OCI-LY7 (cell line): ENCODE measurements at regions not wholly inside any gene's neighbourhood (a gene's known extent, or its start where the extent isn't known, plus 50 kb on each side); places are given as distances from the start of the nearest gene placed in this dataset.

Experiments used
- BruUV-seq: library from RNA; stranded (reverse); fragments of 400-500 nt; replicated peaks from 2 replicates; lab custom pipeline; 2021; lab: Mats Ljungman, UMichigan
- CTCF ChIA-PET: fragments of 300-600 bp; sonication (Branson Sonifier 250); formaldehyde crosslinking; loops from one replicate; lab custom pipeline; 2022; ENCODE audit warnings: antibody characterized with exemption; ENCODE audit not compliant: unreplicated experiment; lab: Charles Lee
- POLR2A ChIA-PET: fragments of 300-600 bp; sonication (Branson Sonifier 250); formaldehyde crosslinking; loops from one replicate; lab custom pipeline; 2022; ENCODE audit warnings: antibody characterized with exemption; lab: Charles Lee
- DNase-seq: peaks from one replicate; pipeline ENCODE4 v3.0.0-alpha.2; 2015; ENCODE audit warnings: low spot score
- H2AFZ ChIP-seq: fragments of 200-600 bp; sonication (generic), shearing (Covaris generic); 2 replicates; pipeline ENCODE4 v1.6.1; 2014; ENCODE audit warnings: mild to moderate bottlenecking, antibody characterized with exemption, low read length, moderate library complexity
- H3K27ac ChIP-seq: fragments of 200-600 bp; sonication (generic); 2 replicates; pipeline ENCODE4 v1.5.1; 2014; ENCODE audit warnings: mixed run types, low read depth, mild to moderate bottlenecking, moderate library complexity, low read length, inconsistent platforms; ENCODE audit not compliant: poor library complexity, severe bottlenecking
- H3K36me3 ChIP-seq: fragments of 200-600 bp; sonication (generic); 2 replicates; pipeline ENCODE4 v1.6.1; 2014; ENCODE audit warnings: mild to moderate bottlenecking, antibody characterized with exemption, low read length, moderate library complexity, mixed read lengths; ENCODE audit not compliant: insufficient read depth
- H3K4me1 ChIP-seq: fragments of 200-600 bp; sonication (generic); 2 replicates; pipeline ENCODE4 v1.5.1; 2014; ENCODE audit warnings: mild to moderate bottlenecking, low read length; ENCODE audit not compliant: insufficient read depth, poor library complexity, severe bottlenecking
- H3K4me2 ChIP-seq: fragments of 200-600 bp; sonication (generic); 2 replicates; pipeline ENCODE4 v1.6.1; 2014; ENCODE audit warnings: mild to moderate bottlenecking, low read length
- H3K4me3 ChIP-seq: fragments of 200-600 bp; sonication (generic); 2 replicates; pipeline ENCODE4 v1.5.1; 2014; ENCODE audit warnings: mild to moderate bottlenecking, low read depth, low read length; ENCODE audit not compliant: poor library complexity, severe bottlenecking
- H3K79me2 ChIP-seq: fragments of 200-600 bp; sonication (generic); 2 replicates; pipeline ENCODE4 v1.6.1; 2016; ENCODE audit warnings: low read depth, mild to moderate bottlenecking, low read length, moderate library complexity, mixed read lengths; ENCODE audit not compliant: insufficient read depth
- H3K9me2 ChIP-seq: fragments of 200-600 bp; sonication (generic); 2 replicates; pipeline ENCODE4 v1.6.1; 2016; ENCODE audit warnings: mild to moderate bottlenecking, low read length, mixed read lengths; ENCODE audit not compliant: insufficient read depth
- H3K9me3 ChIP-seq: fragments of 200-600 bp; sonication (generic); 2 replicates; pipeline ENCODE4 v1.6.1; 2014; ENCODE audit warnings: mild to moderate bottlenecking, mixed run types, low read length, mixed read lengths
- H4K20me1 ChIP-seq: fragments of 200-600 bp; sonication (generic); 2 replicates; pipeline ENCODE4 v1.6.1; 2014; ENCODE audit warnings: mild to moderate bottlenecking, antibody characterized with exemption, low read length, moderate library complexity, mixed read lengths; ENCODE audit not compliant: insufficient read depth
- CTCF ChIP-seq: fragments of 200-600 bp; sonication (generic); conservative IDR thresholded peaks from 2 replicates; pipeline ENCODE4 v1.5.1; 2014; ENCODE audit warnings: mild to moderate bottlenecking, antibody characterized with exemption, low read length, moderate library complexity, mixed read lengths
- EZH2phosphoT487 ChIP-seq: fragments of 200-600 bp; sonication (generic); IDR thresholded peaks from 2 replicates; pipeline ENCODE4 v1.6.1; 2018; ENCODE audit warnings: low read depth, borderline replicate concordance, mild to moderate bottlenecking, mixed run types, antibody characterized with exemption, low read length, moderate library complexity, mixed read lengths
- intact Hi-C: fragments of 100-400 bp; cut with micrococcal nuclease; formaldehyde crosslinking; loops from one replicate; pipeline ENCODE4 v1.10.0; 2022; ENCODE audit not compliant: unreplicated experiment

GRCh38 chr4:42329421-42329820 lies 67.9 kb upstream of the SHISA3 start:
- H3K9me2 ChIP-seq, result no peaks in the 10 kb centered on the region
- no peak overlapping the region for H3K4me3 ChIP-seq
- DNase-seq, result no peak
- no TSS peak for BruUV-seq
- H3K9me3 ChIP-seq, result no peaks in the 10 kb centered on the region
- no peaks in the 10 kb centered on the region for H3K4me1 ChIP-seq
- no peaks in the 10 kb centered on the region for H3K36me3 ChIP-seq
- H3K79me2 ChIP-seq, result no peaks in the 10 kb centered on the region
- H4K20me1 ChIP-seq, result no peaks in the 10 kb centered on the region
- H3K4me2 ChIP-seq, result no peak overlapping the region
- no peak overlapping the region for H2AFZ ChIP-seq
- CTCF ChIA-PET, result no interaction called here
- POLR2A ChIA-PET, result interaction anchor here (1.5 kb wide), 1 partner anchor 12 kb away, joined by 6 read pairs; no protein-coding TSS in a partner anchor
- TF ChIP-seq EZH2phosphoT487 (no peak), CTCF (no peak)
- no peak overlapping the region for H3K27ac ChIP-seq
- intact Hi-C loops, result no loop called here

GRCh38 chr4:42330002-42330592 lies 67.2 kb upstream of the SHISA3 start:
- TF ChIP-seq EZH2phosphoT487 (no peak), CTCF (no peak)
- H3K9me3 ChIP-seq, result no peaks in the 10 kb centered on the region
- intact Hi-C loops, result no loop called here
- DNase-seq, result no peak
- H3K79me2 ChIP-seq, result no peaks in the 10 kb centered on the region
- no peaks in the 10 kb centered on the region for H3K9me2 ChIP-seq
- H3K4me1 ChIP-seq, result no peaks in the 10 kb centered on the region
- ChIA-PET CTCF (no interaction called here), POLR2A (interaction anchor here (0.7 to 1.5 kb wide), 2 partner anchors 11 to 161 kb away, joined by 4 to 6 read pairs; no protein-coding TSS in a partner anchor)
- no peak overlapping the region for H3K4me3 ChIP-seq
- no peaks in the 10 kb centered on the region for H3K36me3 ChIP-seq
- no peaks in the 10 kb centered on the region for H4K20me1 ChIP-seq
- no peak overlapping the region for H3K27ac ChIP-seq
- H2AFZ ChIP-seq, result no peak overlapping the region
- no TSS peak for BruUV-seq
- no peak overlapping the region for H3K4me2 ChIP-seq

- no TSS peak for BruUV-seq
- DNase-seq, result no peak
Observed at GRCh38 chr4:42331040-42331439, 66.2 kb upstream of the SHISA3 start.

More at GRCh38 chr4:42331040-42331439, 66.2 kb upstream of the SHISA3 start:
- intact Hi-C loops, result no loop called here
- Histone ChIP-seq H3K27ac (no peak overlapping the region), H3K9me2 (no peaks in the 10 kb centered on the region), H3K79me2 (no peaks in the 10 kb centered on the region), H3K4me1 (no peaks in the 10 kb centered on the region), H3K36me3 (no peaks in the 10 kb centered on the region), H2AFZ (no peak overlapping the region), H3K9me3 (no peaks in the 10 kb centered on the region), H3K4me3 (no peak overlapping the region), H3K4me2 (no peak overlapping the region), H4K20me1 (no peaks in the 10 kb centered on the region)
- POLR2A ChIA-PET, result interaction anchor here (0.6 kb wide), 2 partner anchors 27 to 1269 kb away, joined by 3 read pairs; no protein-coding TSS in a partner anchor
- CTCF ChIA-PET, result no interaction called here
- no peak for TF ChIP-seq EZH2phosphoT487
- TF ChIP-seq CTCF, result no peak
